Mesenchymal stem cell (in vitro differentiated cells and primary cell): ENCODE measurements at regions not wholly inside any gene's neighbourhood (a gene's known extent, or its start where the extent isn't known, plus 50 kb on each side); places are given as distances from the start of the nearest gene placed in this dataset.

Experiments
- DNase-seq: peaks from one replicate; pipeline ENCODE4 v3.0.0-alpha.2; 2013
- H2AFZ ChIP-seq: one replicate; pipeline ENCODE4 v1.6.1; 2013; ENCODE audit warnings: low read depth, mild to moderate bottlenecking, control low read depth, inconsistent platforms, low read length, moderate library complexity
- H2AK5ac ChIP-seq: 2 replicates; pipeline ENCODE4 v1.6.1; 2013; ENCODE audit warnings: low read length, moderate library complexity, mild to moderate bottlenecking, inconsistent platforms; ENCODE audit not compliant: severe bottlenecking
- H2BK120ac ChIP-seq: one replicate; pipeline ENCODE4 v1.6.1; 2013; ENCODE audit warnings: low read depth, mild to moderate bottlenecking, inconsistent platforms, low read length, moderate library complexity
- H2BK12ac ChIP-seq, 2 experiments: one replicate each; pipeline ENCODE4 v1.6.1; 2013; ENCODE audit warnings: inconsistent platforms in 2 of 2, low read length in 2 of 2, mild to moderate bottlenecking in 2 of 2, moderate library complexity in 2 of 2, control low read depth in 1 of 2
- H2BK15ac ChIP-seq: one replicate; pipeline ENCODE4 v1.6.1; 2013; ENCODE audit warnings: mild to moderate bottlenecking, low read depth, inconsistent platforms; ENCODE audit not compliant: poor library complexity, severe bottlenecking
- H2BK5ac ChIP-seq: 2 replicates; pipeline ENCODE4 v1.6.1; 2013; ENCODE audit warnings: low read depth, mild to moderate bottlenecking, low read length, control low read depth, inconsistent platforms; ENCODE audit not compliant: poor library complexity, severe bottlenecking
- H3K14ac ChIP-seq, 2 experiments: one replicate each; pipeline ENCODE4 v1.6.1; 2013; ENCODE audit warnings: inconsistent platforms in 2 of 2, low read length in 2 of 2, control low read depth in 1 of 2, mild to moderate bottlenecking in 1 of 2, moderate library complexity in 1 of 2
- H3K18ac ChIP-seq, 2 experiments: one replicate each; pipeline ENCODE4 v1.6.1; 2013; ENCODE audit warnings: inconsistent platforms in 2 of 2, low read length in 2 of 2, control low read depth in 1 of 2, low read depth in 1 of 2, mild to moderate bottlenecking in 1 of 2
- H3K23ac ChIP-seq, 2 experiments: one replicate each; pipeline ENCODE4 v1.6.1; 2013; ENCODE audit warnings: inconsistent platforms in 2 of 2, low read length in 2 of 2, mild to moderate bottlenecking in 2 of 2, moderate library complexity in 2 of 2, control low read depth in 1 of 2
- H3K27ac ChIP-seq: 2 replicates; pipeline ENCODE4 v1.5.1; 2013; ENCODE audit warnings: mild to moderate bottlenecking, moderate library complexity, low read length, control low read depth, inconsistent platforms; ENCODE audit not compliant: poor library complexity, severe bottlenecking
- H3K27me3 ChIP-seq, 2 experiments: 2 replicates each; pipeline versions ENCODE4 v1.6.1 to v1.7.0; 2013; ENCODE audit warnings: low read length in 2 of 2, mild to moderate bottlenecking in 2 of 2, moderate library complexity in 2 of 2, control low read depth in 1 of 2, inconsistent platforms in 1 of 2; ENCODE audit not compliant: control insufficient read depth in 1 of 2, insufficient read depth in 1 of 2
- H3K36me3 ChIP-seq, 2 experiments: 2 replicates each; pipeline versions ENCODE4 v1.6.1 to v1.7.0; 2013; ENCODE audit warnings: low read length in 2 of 2, control low read depth in 1 of 2, inconsistent platforms in 1 of 2, low read depth in 1 of 2, mild to moderate bottlenecking in 1 of 2; ENCODE audit not compliant: insufficient read depth in 2 of 2, control insufficient read depth in 1 of 2
- H3K4ac ChIP-seq, 2 experiments: one replicate each; pipeline ENCODE4 v1.6.1; 2013; ENCODE audit warnings: inconsistent platforms in 2 of 2, low read length in 2 of 2, mild to moderate bottlenecking in 2 of 2, moderate library complexity in 2 of 2, control low read depth in 1 of 2, low read depth in 1 of 2
- H3K4me1 ChIP-seq: 2 replicates; pipeline ENCODE4 v1.6.1; 2013; ENCODE audit warnings: low read depth, low read length, control low read depth; ENCODE audit not compliant: control insufficient read depth, insufficient read depth
- H3K4me2 ChIP-seq: 2 replicates; pipeline ENCODE4 v1.6.1; 2013; ENCODE audit warnings: low read length, mild to moderate bottlenecking, inconsistent platforms; ENCODE audit not compliant: poor library complexity, severe bottlenecking
- H3K4me3 ChIP-seq, 2 experiments: 2 replicates each; pipeline versions ENCODE4 v1.5.1 to v1.7.0; 2013; ENCODE audit warnings: low read length in 2 of 2, mild to moderate bottlenecking in 2 of 2, control low read depth in 1 of 2, low read depth in 1 of 2; ENCODE audit not compliant: insufficient read depth in 1 of 2
- H3K79me1 ChIP-seq: replicated peaks from 2 replicates; pipeline ENCODE4 v1.6.1; 2013; ENCODE audit warnings: mild to moderate bottlenecking, control low read depth, low read length, inconsistent platforms; ENCODE audit not compliant: poor library complexity, severe bottlenecking
- H3K9ac ChIP-seq: 2 replicates; pipeline ENCODE4 v1.7.0; 2013; ENCODE audit warnings: mild to moderate bottlenecking, low read length, moderate library complexity
- H3K9me3 ChIP-seq: 2 replicates; pipeline ENCODE4 v1.7.0; 2013; ENCODE audit warnings: mild to moderate bottlenecking, low read length; ENCODE audit not compliant: control insufficient read depth
- H4K8ac ChIP-seq: one replicate; pipeline ENCODE4 v1.6.1; 2013; ENCODE audit warnings: inconsistent platforms, mild to moderate bottlenecking, low read length, moderate library complexity
- H4K91ac ChIP-seq: one replicate; pipeline ENCODE4 v1.6.1; 2013; ENCODE audit warnings: mild to moderate bottlenecking, low read length, inconsistent platforms
- WGBS: methylation state at CpG from one replicate; pipeline ENCODE4 v1.1.7; 2013; ENCODE audit warnings: mixed read lengths; 5-methylcytosine and 5-hydroxymethylcytosine counted together

- no peak overlapping the region for H4K91ac ChIP-seq
- H3K27me3 ChIP-seq, result no peaks in the 10 kb centered on the region
- peak overlapping the region; percentile 52 for H3K9ac ChIP-seq
- H2BK12ac ChIP-seq, result no peak overlapping the region
- no CpG with 5 or more reads among the region's 4 CpGs for WGBS
- H3K27ac ChIP-seq, result no peak overlapping the region
- H3K4me1 ChIP-seq, result no peaks in the 10 kb centered on the region
- H2AFZ ChIP-seq, result no peak overlapping the region
- no peak overlapping the region for H2AK5ac ChIP-seq
- no peak overlapping the region for H3K4me3 ChIP-seq
- no peak overlapping the region for H3K18ac ChIP-seq
- H3K36me3 ChIP-seq, result no peaks in the 10 kb centered on the region
- H3K4me2 ChIP-seq, result no peak overlapping the region
- no peak overlapping the region for H3K14ac ChIP-seq
- H3K23ac ChIP-seq, result no peak overlapping the region
- H3K79me1 ChIP-seq, result no peaks in the 10 kb centered on the region
- no peak overlapping the region for H2BK120ac ChIP-seq
- no peak overlapping the region for H4K8ac ChIP-seq
- peak; percentile 68 for DNase-seq
- H3K4ac ChIP-seq, result no peak overlapping the region
- H2BK5ac ChIP-seq, result no peak overlapping the region
- no peak overlapping the region for H2BK15ac ChIP-seq
- H3K9me3 ChIP-seq, result no peaks in the 10 kb centered on the region
Observed at GRCh38 chr14:26289891-26290486, 307.8 kb downstream of the NOVA1 start.

GRCh38 chr14:26286913-26287205 lies 311.0 kb downstream of the NOVA1 start:
- Histone ChIP-seq H2BK120ac (no peak overlapping the region), H3K4ac (no peak overlapping the region), H3K27me3 (no peaks in the 10 kb centered on the region), H3K9ac (peak overlapping the region; percentile 60), H3K18ac (no peak overlapping the region), H2BK15ac (no peak overlapping the region), H3K14ac (no peak overlapping the region), H3K27ac (no peak overlapping the region), H3K23ac (no peak overlapping the region), H2BK12ac (no peak overlapping the region), H2BK5ac (no peak overlapping the region), H3K4me1 (peaks cover 2% of the 10 kb centered on the region), H3K4me2 (no peak overlapping the region), H3K4me3 (no peak overlapping the region), H4K8ac (no peak overlapping the region), H3K9me3 (no peaks in the 10 kb centered on the region), H3K79me1 (no peaks in the 10 kb centered on the region), H4K91ac (no peak overlapping the region), H2AK5ac (no peak overlapping the region), H3K36me3 (no peaks in the 10 kb centered on the region), H2AFZ (no peak overlapping the region)
- DNase-seq, result peak; percentile 17
- WGBS, result no CpG with 5 or more reads among the region's 1 CpG

- Histone ChIP-seq H2AFZ (no peak overlapping the region), H3K4me2 (no peak overlapping the region), H3K27ac (no peak overlapping the region), H4K91ac (no peak overlapping the region), H2BK120ac (no peak overlapping the region), H2AK5ac (no peak overlapping the region), H2BK12ac (no peak overlapping the region), H3K79me1 (no peaks in the 10 kb centered on the region), H3K9ac (peak overlapping the region; percentile 60), H3K9me3 (no peaks in the 10 kb centered on the region), H3K4ac (no peak overlapping the region), H3K18ac (no peak overlapping the region), H3K27me3 (no peaks in the 10 kb centered on the region), H3K36me3 (no peaks in the 10 kb centered on the region), H2BK15ac (no peak overlapping the region), H3K23ac (no peak overlapping the region), H4K8ac (no peak overlapping the region), H3K4me1 (peaks cover 2% of the 10 kb centered on the region), H3K14ac (no peak overlapping the region), H3K4me3 (peak overlapping the region in 1 of 2 experiments; percentile 50), H2BK5ac (no peak overlapping the region)
- DNase-seq, result peak; percentile 49
- WGBS, result 52% methylated on average over 8 of the region's 9 CpGs
Observed at GRCh38 chr14:26286081-26286912, 311.5 kb downstream of the NOVA1 start.

- no peak for DNase-seq
Observed at GRCh38 chr14:26282578-26282977, 315.3 kb downstream of the NOVA1 start.

More at GRCh38 chr14:26282578-26282977, 315.3 kb downstream of the NOVA1 start:
- Histone ChIP-seq H2BK12ac (no peak overlapping the region), H3K4me3 (no peak overlapping the region), H2BK5ac (no peak overlapping the region), H2BK120ac (no peak overlapping the region), H4K8ac (no peak overlapping the region), H3K4me2 (no peak overlapping the region), H2BK15ac (no peak overlapping the region), H3K4ac (no peak overlapping the region), H3K9ac (no peak overlapping the region), H3K23ac (no peak overlapping the region), H3K4me1 (peaks cover 2% of the 10 kb centered on the region), H3K14ac (no peak overlapping the region), H3K9me3 (no peaks in the 10 kb centered on the region), H2AFZ (no peak overlapping the region), H3K18ac (no peak overlapping the region), H3K36me3 (no peaks in the 10 kb centered on the region), H2AK5ac (no peak overlapping the region), H3K27ac (no peak overlapping the region), H3K79me1 (no peaks in the 10 kb centered on the region), H4K91ac (no peak overlapping the region), H3K27me3 (no peaks in the 10 kb centered on the region)
- 87% methylated on average over 2 of the region's 2 CpGs for WGBS
